SK-N-MC (cell line): ENCODE measurements at regions not wholly inside any gene's neighbourhood (a gene's known extent, or its start where the extent isn't known, plus 50 kb on each side); places are given as distances from the start of the nearest gene placed in this dataset.

Source experiments
- EZH2 ChIP-seq: fragments of 200-600 bp; sonication (generic); IDR thresholded peaks from one replicate; pipeline ENCODE4 v1.6.1; 2017; ENCODE audit warnings: antibody characterized with exemption
- POLR2AphosphoS5 ChIP-seq: IDR thresholded peaks from 2 replicates; pipeline ENCODE4 v1.6.1; 2012; ENCODE audit warnings: mild to moderate bottlenecking, low read depth, low read length, borderline replicate concordance

- TF ChIP-seq POLR2AphosphoS5, result no peak
- TF ChIP-seq EZH2, result no peak
Measured at GRCh38 chr20:57795342-57795697, 85.5 kb upstream of the PMEPA1 start.
